ENCODE measurements at regions not wholly inside any gene's neighbourhood (a gene's known extent, or its start where the extent isn't known, plus 50 kb on each side); places are given as distances from the start of the nearest gene placed in this dataset.

GRCh38 chr7:68401313-68401712 lies 1197.0 kb upstream of the AUTS2 start:
- H3K18ac ChIP-seq (ENCODE audit: extremely low read depth, low read length), result no peak overlapping the region
- H3K4me3 ChIP-seq (ENCODE audit: extremely low read depth in 1 of 4, insufficient read depth in 2 of 4, low read depth in 3 of 4, low read length in 4 of 4), result no peak overlapping the region
- no peak for DNase-seq (ENCODE audit: low read depth in 1 of 2, low spot score in 2 of 2)
- no peak overlapping the region for H2BK12ac ChIP-seq (ENCODE audit: low read depth, low read length)
- no peak overlapping the region for H4K8ac ChIP-seq (ENCODE audit: extremely low read depth, insufficient read depth, low read length)
- no peak overlapping the region for H2BK5ac ChIP-seq (ENCODE audit: low read depth, low read length)
- H4K20me1 ChIP-seq (replicated peaks in 1 of 2; ENCODE audit: control insufficient read depth in 1 of 2, insufficient read depth in 2 of 2, low read length in 2 of 2), result no peaks in the 10 kb centered on the region
- no peak overlapping the region for H3K9ac ChIP-seq (replicated peaks in 1 of 4; ENCODE audit: extremely low read depth in 1 of 4, low read depth in 3 of 4, low read length in 3 of 4)
- no peak overlapping the region for H3K56ac ChIP-seq (replicated peaks; ENCODE audit: insufficient read length, low read depth, low read length)
- H3K36me3 ChIP-seq (ENCODE audit: control insufficient read depth in 2 of 4, insufficient read depth in 4 of 4, low read length in 3 of 4), result no peaks in the 10 kb centered on the region
- no peaks in the 10 kb centered on the region for H3K27me3 ChIP-seq (replicated peaks in 1 of 4; ENCODE audit: control insufficient read depth in 3 of 4, extremely low read depth in 1 of 4, insufficient read depth in 3 of 4, low read length in 3 of 4)
- H4K91ac ChIP-seq (replicated peaks; ENCODE audit: insufficient read length, low read length), result no peak overlapping the region
- no peak overlapping the region for H2AFZ ChIP-seq (ENCODE audit: low read length)
- H4K5ac ChIP-seq (ENCODE audit: insufficient read length, low read depth, low read length), result no peak overlapping the region
- no peaks in the 10 kb centered on the region; the same call in 1 of the 2 replicates for H3K23me2 ChIP-seq (ENCODE audit: low read depth, low read length)
- no peaks in the 10 kb centered on the region for H3K4me1 ChIP-seq (replicated peaks in 1 of 4; ENCODE audit: control insufficient read depth in 3 of 4, insufficient read depth in 4 of 4, low read length in 3 of 4)
- H2BK120ac ChIP-seq (replicated peaks; ENCODE audit: low read depth, low read length), result no peak overlapping the region
- H3K14ac ChIP-seq (ENCODE audit: insufficient read length), result no peak overlapping the region
- H3K23ac ChIP-seq (ENCODE audit: insufficient read length), result no peak overlapping the region
- no peak overlapping the region for H3K4me2 ChIP-seq (ENCODE audit: insufficient read depth in 1 of 2, low read depth in 2 of 2, low read length in 2 of 2)
- H2BK20ac ChIP-seq (ENCODE audit: low read length), result no peak overlapping the region
- H3K27ac ChIP-seq (ENCODE audit: low read depth, low read length), result no peak overlapping the region
- H3K79me1 ChIP-seq (ENCODE audit: low read depth, low read length), result no peaks in the 10 kb centered on the region
- CTCF ChIA-PET (ENCODE audit: partially characterized antibody), result interaction anchor here (1.1 kb wide), 1 partner anchor 109 kb away, joined by 3 read pairs; no protein-coding TSS in a partner anchor
- no peak overlapping the region for H2AK5ac ChIP-seq (ENCODE audit: low read depth, low read length)
- H3K9me3 ChIP-seq (ENCODE audit: insufficient read depth in 2 of 2, low read depth in 1 of 2, low read length in 1 of 2), result no peaks in the 10 kb centered on the region
- H3K4ac ChIP-seq (replicated peaks; ENCODE audit: insufficient read length, low read depth, low read length), result no peak overlapping the region
- H2BK15ac ChIP-seq (ENCODE audit: low read length), result no peak overlapping the region
- no peak for FAIRE-seq
- H3K79me2 ChIP-seq (ENCODE audit: control insufficient read depth in 1 of 2, insufficient read depth in 2 of 2, low read length in 2 of 2), result no peaks in the 10 kb centered on the region
- 86% methylated on average over 2 of the region's 2 CpGs; no CpG with 5 or more reads in 1 of the 2 experiments for WGBS, 2 experiments (ENCODE audit: extremely low coverage in 1 of 2, insufficient coverage in 1 of 2, insufficient read length in 1 of 2, insufficient replicate concordance in 2 of 2, low coverage in 1 of 2, low lambda C conversion rate in 2 of 2, missing lambda C conversion rate in 1 of 2)
- POLR2A ChIA-PET (ENCODE audit: partially characterized antibody), result interaction anchor here (0.6 kb wide), 1 partner anchor 14 kb away, joined by 5 read pairs; no protein-coding TSS in a partner anchor
- TF ChIP-seq CTCF (IDR thresholded peaks at IDR 0.05; ENCODE audit: control extremely low read depth in 1 of 3, insufficient read depth in 1 of 3, low read depth in 1 of 3, low read length in 3 of 3) (no peak), RFX5 (IDR thresholded peaks at IDR 0.05; ENCODE audit: borderline replicate concordance, low read depth, low read length) (no peak), RBBP5 (IDR thresholded peaks at IDR 0.05; ENCODE audit: borderline replicate concordance, low read depth, low read length) (no peak), MAFK (IDR thresholded peaks at IDR 0.05; ENCODE audit: low read depth, low read length) (no peak), EZH2 (IDR thresholded peaks at IDR 0.05; ENCODE audit: low read depth, low read length, severe bottlenecking) (no peak), YY1 (IDR thresholded peaks at IDR 0.05; ENCODE audit: low read depth, low read length) (no peak), CBX5 (IDR thresholded peaks at IDR 0.05; ENCODE audit: low read depth, low read length) (no peak), KDM1A (IDR thresholded peaks at IDR 0.05; ENCODE audit: borderline replicate concordance, low read length) (no peak), SIRT6 (IDR thresholded peaks at IDR 0.05; ENCODE audit: low read length) (no peak), CREB1 (IDR thresholded peaks at IDR 0.05) (no peak), HDAC2 (IDR thresholded peaks at IDR 0.05; ENCODE audit: borderline replicate concordance in 1 of 2, low read depth in 2 of 2, low read length in 2 of 2) (no peak), BRCA1 (IDR thresholded peaks at IDR 0.05; ENCODE audit: low read depth, low read length) (no peak)

Data from H1 (cell line).